HG02571 (cell line): ENCODE measurements at regions not wholly inside any gene's neighbourhood (a gene's known extent, or its start where the extent isn't known, plus 50 kb on each side); places are given as distances from the start of the nearest gene placed in this dataset.

ENCODE experiments used
- ATAC-seq: cut with Tn5 transposase; IDR thresholded peaks from one replicate; pipeline ENCODE4 v1.9.1; 2021; ENCODE audit warnings: mild to moderate bottlenecking, moderate library complexity; ENCODE audit not compliant: unreplicated experiment

- no peak for ATAC-seq
These were observed 138.7 kb upstream of the E2F8 start for GRCh38 chr11:19379465-19379864.

DNA sequence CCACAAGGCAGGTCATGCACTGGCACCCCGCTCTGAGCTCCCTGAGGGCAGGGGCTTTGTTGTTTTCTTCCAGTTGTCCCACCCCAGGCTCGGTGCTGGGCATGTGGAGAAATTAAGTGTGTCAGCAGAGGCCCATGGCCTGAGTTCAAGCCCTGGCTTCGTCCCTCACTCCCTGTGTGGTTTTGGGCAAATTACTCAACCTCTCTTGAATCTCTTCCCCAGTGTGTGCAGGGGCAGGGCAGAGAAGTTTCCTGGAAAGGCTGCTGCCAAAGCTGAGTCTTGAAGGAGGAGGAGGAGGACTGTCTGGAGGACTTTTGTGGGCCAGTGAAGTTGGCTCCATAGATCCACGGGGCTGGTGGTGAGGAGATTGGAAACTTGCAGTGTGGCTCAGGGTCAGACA lies 138.1 kb upstream of the E2F8 start:
- no peak for ATAC-seq

DNA sequence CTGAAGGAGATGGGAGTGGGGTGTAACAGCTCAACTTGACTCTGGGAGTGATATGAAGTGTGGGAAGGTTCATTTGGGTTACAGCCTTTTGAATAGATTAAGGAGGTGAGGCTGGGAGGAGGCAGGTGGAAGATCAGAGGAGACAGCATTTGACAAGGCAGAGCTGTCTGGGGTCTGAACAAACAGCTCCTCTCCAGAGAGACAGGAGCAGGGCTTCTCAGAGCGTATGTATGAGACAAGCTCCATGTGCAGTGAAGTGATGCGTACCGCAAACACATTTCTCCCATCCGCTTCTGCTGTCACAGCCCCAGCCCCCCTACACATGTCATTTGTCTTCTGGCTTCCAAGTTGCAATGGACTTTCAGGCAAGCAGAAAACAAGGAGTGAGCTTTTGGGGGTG lies 137.1 kb upstream of the E2F8 start:
- ATAC-seq: no peak

GRCh38 chr11:19375440-19375839 lies 134.7 kb upstream of the E2F8 start:
- no peak for ATAC-seq

DNA sequence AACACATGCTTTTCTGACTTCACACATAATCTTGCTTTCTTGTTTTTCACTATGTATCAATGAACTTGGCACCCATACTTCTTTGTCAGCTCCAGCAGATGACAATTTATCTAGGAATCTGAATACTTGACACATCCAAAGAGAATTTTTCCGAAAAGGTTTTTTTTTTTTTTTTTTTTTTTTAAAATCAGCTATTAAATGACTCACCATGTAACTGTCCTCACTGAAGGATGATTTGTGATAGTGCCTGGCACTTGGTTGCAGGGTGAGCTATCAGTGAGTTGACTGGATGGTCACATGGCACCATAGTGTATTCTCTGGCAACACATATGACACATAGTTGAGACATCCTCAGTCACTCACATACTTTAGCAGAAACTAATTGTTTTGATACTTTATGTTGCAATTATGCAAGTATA lies 133.4 kb upstream of the E2F8 start:
- ATAC-seq: no peak

- no peak for ATAC-seq
These were observed 131.6 kb upstream of the E2F8 start for GRCh38 chr11:19372381-19372780.

DNA sequence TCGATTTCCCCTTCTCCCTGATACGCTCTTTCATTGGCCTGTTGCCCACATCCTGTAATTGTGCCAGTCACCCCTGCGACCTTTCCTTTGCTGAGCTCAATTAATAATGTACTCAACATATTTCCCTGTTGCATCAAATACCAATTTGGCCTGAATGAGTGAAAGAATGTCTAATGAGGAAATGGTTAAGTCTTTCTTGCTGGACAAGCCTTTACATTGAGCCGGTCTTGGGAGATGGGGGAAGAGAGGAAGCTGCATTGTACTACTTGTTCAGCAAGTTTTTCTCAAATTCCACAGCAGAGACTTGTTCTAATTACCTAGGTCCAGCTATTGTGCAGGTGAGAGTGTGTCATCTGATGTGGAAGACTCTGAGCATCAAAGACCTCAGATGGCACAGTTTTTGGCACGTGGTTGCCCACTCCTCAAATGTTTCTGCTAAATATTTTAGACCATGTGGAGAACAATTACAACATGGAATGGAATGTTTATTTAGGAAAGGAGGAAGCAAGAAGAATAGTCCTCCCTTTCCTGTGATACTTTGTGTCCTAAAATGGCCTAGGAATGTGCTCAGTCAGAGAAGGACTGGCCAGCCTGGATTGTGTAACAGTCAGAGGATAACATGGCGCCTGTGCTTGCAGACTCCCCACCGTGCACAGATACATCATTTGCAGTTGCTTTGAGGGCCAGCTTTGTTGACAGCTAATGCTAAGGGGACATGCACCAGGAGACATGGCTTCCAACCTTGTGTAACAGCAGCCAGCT lies 129.5 kb upstream of the E2F8 start:
- ATAC-seq: no peak

DNA sequence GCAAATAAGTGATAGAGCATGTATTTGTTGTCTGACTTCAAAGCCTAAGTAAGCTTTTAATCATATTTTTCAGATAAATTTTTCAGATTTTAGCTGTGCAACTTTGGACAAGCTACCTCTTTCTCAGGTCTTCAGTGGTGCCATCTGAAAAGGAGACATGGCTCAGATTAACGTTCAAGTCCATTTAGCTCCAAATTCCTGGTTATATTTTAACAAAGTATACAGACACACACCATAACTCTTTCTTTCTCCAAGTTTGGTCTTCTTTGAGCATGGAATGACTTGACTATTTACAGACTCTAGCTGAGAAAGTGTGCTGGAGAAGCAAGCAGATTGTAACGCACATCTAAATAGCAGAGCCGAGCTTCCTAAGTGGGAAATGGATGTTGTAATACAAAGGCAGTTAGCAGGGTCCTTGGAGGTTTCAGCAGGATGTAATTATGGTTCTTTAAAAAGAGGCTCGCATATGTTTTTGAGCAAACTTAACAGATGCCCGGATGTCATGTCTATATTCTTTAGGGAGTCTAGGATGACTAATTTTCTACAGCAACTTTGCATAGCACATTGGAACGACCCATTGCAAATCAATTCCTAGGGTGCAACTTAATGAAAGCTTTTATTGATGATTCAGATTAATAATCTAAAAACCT lies 128.1 kb upstream of the E2F8 start:
- ATAC-seq: no peak

DNA sequence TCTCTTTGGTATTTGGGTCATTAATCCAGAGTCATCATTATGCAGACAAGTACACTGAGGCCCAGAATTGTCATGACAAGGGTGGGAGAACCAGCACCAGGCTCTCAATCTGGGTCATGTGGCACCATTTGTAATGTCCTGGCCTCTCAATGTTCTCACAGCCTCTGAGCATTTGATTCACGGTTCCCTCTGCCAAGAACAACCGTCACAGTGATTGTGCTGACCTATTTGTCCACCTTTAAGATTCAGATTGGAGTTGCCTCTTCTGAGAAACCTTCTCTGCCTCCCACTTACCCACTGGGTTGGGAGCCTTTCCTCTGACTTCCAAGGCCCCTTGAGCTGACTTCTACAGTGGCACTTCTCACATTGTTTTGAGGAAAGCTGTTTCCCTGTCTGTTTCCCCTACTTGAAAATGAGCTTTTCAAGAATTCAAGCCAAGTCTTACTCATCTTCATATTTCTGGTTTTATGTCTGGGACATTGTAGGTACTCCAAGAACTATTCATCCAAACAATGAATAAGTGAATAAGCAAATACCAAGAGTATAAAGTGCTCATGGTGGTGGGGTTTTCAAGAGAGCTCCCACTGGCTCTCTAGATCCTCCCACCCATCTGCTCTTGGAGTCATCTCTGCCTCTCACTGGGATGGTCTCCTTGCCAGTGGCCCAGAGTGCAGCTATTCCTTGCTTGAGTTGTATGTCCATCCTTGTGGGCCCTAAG lies 126.4 kb upstream of the E2F8 start:
- no peak for ATAC-seq

GRCh38 chr11:19365743-19366410 lies 125.1 kb upstream of the E2F8 start:
- ATAC-seq: no peak

DNA sequence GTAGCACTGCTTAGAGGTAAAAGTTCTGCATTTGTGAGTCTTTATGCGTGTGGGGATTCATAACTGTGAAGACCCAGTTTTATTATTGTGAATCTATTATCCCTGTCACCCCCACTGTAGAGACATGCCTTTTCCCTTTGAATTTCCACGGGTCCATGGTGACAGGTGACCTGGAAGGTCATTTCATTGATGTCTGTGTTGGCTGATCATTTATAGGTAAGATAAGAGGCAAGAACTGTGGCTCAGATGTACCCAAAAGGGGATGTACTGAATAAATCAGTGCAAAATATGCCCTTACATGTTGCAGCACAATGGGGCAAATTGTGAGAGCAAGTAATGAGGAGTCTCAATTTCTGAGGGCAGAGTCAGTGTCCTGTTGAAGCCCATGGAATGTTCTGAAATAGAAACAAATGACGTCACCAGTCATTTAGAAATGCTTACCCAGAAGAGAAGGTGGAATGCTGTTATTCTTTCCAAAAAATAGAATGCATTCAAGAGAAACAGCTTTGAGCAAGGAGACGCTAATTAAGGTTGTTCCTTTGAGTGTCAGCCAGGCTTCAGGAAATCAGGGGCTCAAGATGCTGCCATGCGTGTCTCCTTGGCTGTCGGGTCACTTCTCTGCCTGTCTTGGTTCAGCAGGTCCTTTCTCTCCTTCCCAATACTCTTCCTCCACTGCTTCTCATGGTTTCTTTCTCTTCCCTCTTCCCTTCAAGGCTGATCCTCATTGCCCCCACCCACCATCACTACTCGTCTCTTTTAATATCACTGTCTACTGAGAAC lies 118.7 kb upstream of the E2F8 start:
- ATAC-seq: no peak

GRCh38 chr11:19357943-19358342 lies 117.2 kb upstream of the E2F8 start:
- no peak for ATAC-seq

- no peak for ATAC-seq
These were observed 114.9 kb upstream of the E2F8 start for GRCh38 chr11:19355601-19356000.

- no peak for ATAC-seq
These were observed 112.6 kb upstream of the E2F8 start for GRCh38 chr11:19353287-19353850.

- no peak for ATAC-seq
These were observed 112.0 kb upstream of the E2F8 start for GRCh38 chr11:19352771-19353160.

DNA sequence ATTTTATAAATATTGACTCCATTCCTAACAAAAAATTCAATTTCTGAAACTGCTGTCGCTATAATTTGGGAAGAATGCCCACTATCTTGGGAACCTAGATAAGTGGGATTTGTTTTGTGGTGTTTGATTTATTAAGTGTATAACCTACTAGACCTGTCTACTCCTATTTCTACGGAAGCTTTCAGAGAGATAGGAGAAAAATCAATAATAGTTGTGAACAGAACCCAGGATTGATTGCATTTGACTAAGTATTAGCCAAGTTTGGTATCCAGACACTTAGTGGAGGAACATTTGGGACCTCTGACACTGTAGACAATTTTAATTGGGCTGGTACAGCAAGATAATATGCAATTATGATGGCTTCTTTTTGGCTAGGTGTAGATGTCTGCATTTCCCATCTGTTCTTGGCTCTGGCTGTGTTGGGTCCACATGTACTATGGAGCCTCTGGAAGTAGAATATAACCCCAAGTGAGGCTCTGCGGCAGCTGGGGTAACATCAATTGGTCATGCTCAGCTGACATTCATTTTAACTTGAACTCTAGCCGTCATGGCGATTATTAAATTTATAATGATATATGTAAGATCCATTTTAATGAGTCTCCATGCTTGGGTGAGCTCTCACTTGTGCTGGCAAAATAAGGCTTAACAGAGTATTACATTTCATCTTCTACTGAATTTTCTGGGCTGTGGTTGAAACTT lies 111.5 kb upstream of the E2F8 start:
- no peak for ATAC-seq

- no peak for ATAC-seq
These were observed 110.7 kb upstream of the E2F8 start for GRCh38 chr11:19351426-19351825.

DNA sequence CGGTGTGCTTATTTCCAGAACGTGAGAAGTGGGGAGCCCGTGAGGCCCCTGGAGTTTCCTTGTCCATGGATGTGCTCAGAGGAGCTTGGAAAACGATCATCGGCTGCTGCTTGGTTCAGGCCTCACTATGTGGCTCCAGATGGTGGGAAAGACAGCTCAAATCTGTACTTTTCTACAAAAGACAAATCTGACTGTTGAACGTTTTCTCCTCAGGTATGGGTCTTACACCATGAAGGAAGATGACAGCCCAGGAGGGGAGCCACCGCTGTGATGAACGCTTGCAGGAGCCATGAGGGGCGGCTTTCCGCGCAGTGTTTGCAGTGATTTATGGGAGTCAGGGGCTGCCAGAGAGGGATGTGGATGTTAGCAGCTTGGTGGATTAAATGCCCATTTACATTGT lies 109.4 kb upstream of the E2F8 start:
- ATAC-seq: no peak

- no peak for ATAC-seq
These were observed 108.7 kb upstream of the E2F8 start for GRCh38 chr11:19349340-19350025.
